ENCODE measurements at regions not wholly inside any gene's neighbourhood (a gene's known extent, or its start where the extent isn't known, plus 50 kb on each side); places are given as distances from the start of the nearest gene placed in this dataset.
"Not testable (repeated sequence)": the region's sequence is repeated elsewhere in the genome, so short reads cannot be mapped to it uniquely, and the experiment has no call there.

- DNase-seq, result no peak
Measured at GRCh38 chr11:29482510-29482909, 534.3 kb downstream of the KCNA4 start.

GRCh38 chr11:29481738-29482137 is 535.1 kb downstream of the KCNA4 start:
- DNase-seq, result no peak

DNA sequence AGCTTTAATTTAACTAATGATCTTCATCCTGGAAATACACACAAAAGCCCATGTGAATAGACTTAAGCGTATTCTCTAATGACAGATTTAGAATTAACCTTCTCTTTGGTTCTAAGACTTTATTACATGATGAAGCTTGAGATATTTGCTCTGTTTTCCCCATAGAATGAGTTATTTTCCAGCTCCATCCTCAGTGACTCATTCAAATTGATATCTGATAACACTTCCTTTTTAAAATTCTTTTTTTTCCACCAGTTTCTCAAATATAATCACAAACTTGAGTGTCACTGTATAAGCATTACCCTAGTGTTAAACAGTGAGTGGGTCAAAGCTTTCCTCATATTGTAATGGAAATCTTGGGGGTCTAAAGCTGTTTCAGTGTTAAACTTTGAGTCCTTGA is 535.8 kb downstream of the KCNA4 start:
- DNase-seq, result no peak

- no peak for DNase-seq
Measured at GRCh38 chr11:29458252-29458651, 558.6 kb downstream of the KCNA4 start.

DNA sequence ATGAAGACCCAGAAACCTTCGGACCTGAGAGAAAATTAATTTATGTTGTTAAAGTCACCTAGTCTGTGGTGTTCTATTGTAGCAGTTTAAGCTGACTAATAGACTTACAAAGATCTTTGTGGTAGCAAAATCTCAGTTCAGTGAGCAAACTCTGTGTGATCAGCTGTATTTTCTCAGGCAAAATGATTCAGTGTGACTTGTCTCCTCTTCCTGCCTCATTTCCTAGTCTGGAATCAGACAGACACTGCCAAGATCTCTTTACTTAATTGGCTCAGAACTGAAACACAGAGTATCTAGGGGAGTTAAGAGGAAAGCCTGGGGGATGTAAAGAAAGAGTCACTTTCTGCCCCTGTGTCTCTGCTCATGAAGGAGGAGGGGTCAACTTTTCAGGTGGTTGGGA is 564.7 kb downstream of the KCNA4 start:
- peak; percentile 81 for DNase-seq

DNA sequence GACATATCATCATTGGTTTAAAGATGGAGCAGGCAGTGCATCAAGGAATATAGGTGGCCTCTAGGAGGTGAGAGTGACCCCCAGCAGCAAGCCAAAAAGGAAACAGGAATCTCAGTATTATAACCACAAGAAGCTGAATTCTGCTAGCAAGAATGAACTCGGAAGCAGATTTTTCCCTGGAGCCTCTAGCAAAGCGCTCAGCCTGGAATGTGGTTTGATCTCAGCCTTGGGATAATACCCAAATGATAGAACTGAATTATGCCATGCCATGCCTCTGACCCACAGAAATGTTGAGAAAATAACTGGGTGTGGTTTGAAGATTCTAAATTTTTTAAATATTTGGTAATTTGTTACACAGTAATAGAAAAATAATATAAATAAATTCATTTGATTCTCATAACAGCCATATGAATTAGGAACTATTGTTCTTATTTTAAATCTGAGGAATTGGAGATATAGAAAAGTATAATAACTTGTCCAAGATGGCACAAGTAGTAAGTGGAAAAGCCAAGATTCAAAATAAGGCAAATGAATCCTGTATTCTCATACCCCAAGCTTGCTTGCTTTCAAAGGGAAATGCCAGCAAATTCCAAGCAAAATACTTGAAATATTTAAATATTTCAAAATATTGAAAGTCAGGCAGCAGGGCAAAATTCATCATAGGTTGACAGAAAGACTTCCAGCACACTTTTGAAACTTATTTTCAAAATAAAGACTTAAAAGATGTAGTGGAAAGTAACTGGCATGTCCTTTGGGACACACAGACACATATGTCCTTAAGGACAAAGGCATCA is 567.4 kb downstream of the KCNA4 start:
- DNase-seq, result peak; percentile 70

DNA sequence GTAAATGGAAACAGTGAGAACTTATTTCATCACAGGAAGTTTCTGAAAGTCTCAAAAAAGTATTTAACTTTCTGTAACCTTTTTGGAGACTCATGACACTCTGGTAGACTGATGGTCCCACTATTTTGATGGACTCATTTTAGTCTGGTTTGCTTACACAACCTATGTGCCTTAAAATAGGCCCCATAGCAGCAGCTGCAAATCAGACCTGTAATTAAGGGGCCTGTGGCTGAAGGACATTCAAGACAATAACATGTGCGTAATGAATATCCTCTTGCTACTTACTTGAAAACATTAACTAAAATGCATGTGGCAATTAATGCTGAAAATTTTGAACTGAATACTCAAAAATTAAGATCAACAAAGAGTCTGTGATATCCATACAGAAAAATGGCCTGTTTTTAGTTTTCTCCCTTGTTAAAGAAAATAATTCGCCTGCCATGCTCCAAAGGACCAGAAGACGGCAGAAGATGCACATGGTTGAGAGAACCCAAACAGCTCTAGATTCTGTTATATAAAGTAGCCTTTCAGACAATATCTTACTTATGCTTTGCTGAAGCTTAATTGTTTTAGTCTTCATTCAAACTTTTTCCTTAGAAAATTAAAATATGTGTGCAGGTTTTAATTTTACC is 568.5 kb downstream of the KCNA4 start:
- peak; percentile 35 for DNase-seq

- no peak for DNase-seq
Measured at GRCh38 chr11:29447821-29448220, 569.0 kb downstream of the KCNA4 start.

GRCh38 chr11:29446132-29446531 is 570.7 kb downstream of the KCNA4 start:
- no peak for DNase-seq

GRCh38 chr11:29445191-29445590 is 571.6 kb downstream of the KCNA4 start:
- DNase-seq, result not testable (repeated sequence)

- no peak for DNase-seq
Measured at GRCh38 chr11:29438815-29439214, 578.0 kb downstream of the KCNA4 start.

- peak; percentile 31 for DNase-seq
Measured at GRCh38 chr11:29435421-29435820, 581.4 kb downstream of the KCNA4 start.

GRCh38 chr11:29432719-29433325 is 584.0 kb downstream of the KCNA4 start:
- peak; percentile 23 for DNase-seq

GRCh38 chr11:29405305-29405704 is 611.5 kb downstream of the KCNA4 start:
- no peak for DNase-seq

- no peak for DNase-seq
Measured at GRCh38 chr11:29395555-29396072, 621.2 kb downstream of the KCNA4 start.

GRCh38 chr11:29389793-29390192 is 627.0 kb downstream of the KCNA4 start:
- no peak for DNase-seq

GRCh38 chr11:29373725-29374124 is 643.1 kb downstream of the KCNA4 start:
- no peak for DNase-seq

DNA sequence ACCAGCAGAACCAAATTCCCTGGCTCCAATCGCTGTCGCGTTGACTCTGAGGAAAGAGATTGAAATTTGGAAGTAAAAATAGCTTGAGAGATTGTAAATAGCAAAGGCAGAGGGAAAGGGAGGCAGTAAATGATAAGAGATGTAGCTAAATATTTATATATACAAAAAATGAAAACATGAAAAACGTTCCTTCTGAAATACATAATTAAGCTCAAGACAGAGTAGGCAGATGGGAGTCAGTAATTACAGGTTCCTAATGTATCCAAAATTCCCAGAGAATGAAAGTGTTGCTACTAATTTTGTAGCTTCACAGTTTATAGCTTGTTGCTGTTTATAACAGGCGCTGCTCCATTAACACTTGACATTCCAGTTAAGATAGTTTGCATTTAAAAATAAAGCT is 648.7 kb downstream of the KCNA4 start:
- no peak for DNase-seq

DNA sequence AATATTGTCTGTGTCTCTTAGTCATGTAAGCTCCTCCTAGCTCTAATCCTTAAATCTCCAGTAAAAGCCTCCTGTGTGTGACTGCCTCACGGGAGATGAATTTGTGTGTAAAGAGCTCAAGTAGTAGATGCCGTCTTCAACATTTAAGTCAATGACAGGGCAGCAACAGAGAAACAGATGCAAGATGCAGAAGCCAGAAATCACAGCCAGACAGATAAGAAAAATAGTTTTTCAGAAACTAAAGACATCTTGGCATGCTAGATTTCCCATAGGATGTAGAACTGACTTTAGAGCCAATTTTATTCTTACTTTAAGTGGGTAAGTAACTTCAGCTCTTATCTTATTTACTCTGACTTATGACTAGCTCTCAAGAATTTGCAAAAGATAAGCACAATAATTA is 652.8 kb downstream of the KCNA4 start:
- DNase-seq, result no peak

DNA sequence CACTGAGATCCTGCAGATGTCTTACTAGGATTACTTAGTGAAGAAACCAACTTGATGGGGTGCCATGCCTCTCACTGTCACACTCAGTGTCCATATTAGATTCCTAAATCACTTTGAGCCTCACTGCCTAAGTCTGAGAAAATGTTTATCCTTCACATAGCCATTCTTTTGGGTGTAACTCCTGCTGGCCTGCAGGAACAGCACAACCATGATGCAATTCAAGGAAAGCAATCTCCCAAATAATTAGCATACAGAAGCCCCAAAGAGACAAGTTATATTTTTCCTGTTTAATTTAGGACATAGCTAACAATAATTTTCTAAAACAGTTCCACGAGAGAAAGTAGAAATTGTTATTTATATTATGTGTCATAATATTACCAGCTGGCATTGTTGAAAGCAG is 655.5 kb downstream of the KCNA4 start:
- peak; percentile 30 for DNase-seq

DNA sequence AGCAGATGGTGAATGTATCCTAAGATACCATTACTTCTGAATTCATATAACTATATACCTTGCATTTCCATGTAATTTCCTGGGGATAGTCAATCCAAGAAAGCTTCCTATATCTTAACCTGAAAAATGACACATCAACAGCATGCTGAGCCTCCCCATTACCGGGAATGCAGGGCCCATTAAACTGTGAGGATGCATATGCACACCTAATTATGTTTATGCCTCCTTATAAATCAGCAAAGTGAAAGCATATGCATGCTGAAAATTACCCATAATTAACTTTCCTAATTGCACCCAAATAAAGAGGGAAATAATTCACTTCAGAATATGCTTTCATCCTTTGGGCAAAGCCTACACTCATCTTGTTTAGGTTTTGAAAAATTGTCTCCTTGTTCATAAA is 663.0 kb downstream of the KCNA4 start:
- no peak for DNase-seq

DNA sequence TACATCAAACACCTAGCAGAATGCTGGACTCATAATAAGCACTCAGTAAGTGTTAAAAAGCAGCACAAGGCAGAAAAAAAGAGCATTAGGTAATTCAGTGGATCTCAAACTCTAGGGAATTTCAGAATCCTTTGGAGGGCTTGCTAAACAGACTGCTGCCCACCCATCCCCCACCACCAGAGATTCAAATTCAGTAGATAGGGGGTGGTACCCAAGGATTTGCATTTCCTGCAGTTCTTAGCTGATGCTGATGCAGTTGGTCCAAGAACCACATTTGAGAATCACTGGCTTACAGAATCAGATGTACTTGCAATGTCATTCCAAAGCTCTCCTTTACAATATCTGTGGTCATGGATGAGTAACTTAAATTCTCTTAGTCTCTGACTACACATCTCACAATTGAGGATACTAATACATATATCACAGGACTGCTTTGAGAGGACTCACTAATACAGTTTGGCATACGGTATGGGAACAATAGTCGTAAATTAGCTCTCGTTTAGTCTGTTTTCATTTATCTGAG is 664.5 kb downstream of the KCNA4 start:
- DNase-seq, result peak; percentile 17

GRCh38 chr11:29351301-29351873 is 665.4 kb downstream of the KCNA4 start:
- DNase-seq, result no peak
